Memory B cell (primary cell): ENCODE measurements at regions not wholly inside any gene's neighbourhood (a gene's known extent, or its start where the extent isn't known, plus 50 kb on each side); places are given as distances from the start of the nearest gene placed in this dataset.
A peak's percentile ranks its signal among the peaks of the same experiment; 100 is the strongest.

Source experiments
- ATAC-seq: fragments of 150-1000 bp; cut with Tn5 transposase; 2 replicates; pipeline ENCODE4 v1.10.0; 2021; ENCODE audit warnings: low read depth, mild to moderate bottlenecking, moderate library complexity
- DNase-seq, 2 donors: peaks; one replicate each; pipeline ENCODE4 v3.0.0; 2022; ENCODE audit warnings: low spot score in 2 of 2
- H3K27ac Mint-ChIP-seq: one replicate; pipeline ENCODE4 v1.8.0; 2022; ENCODE audit warnings: mild to moderate bottlenecking, moderate library complexity, mixed read lengths
- H3K27me3 Mint-ChIP-seq: one replicate; pipeline ENCODE4 v1.8.0; 2022; ENCODE audit warnings: mixed read lengths
- H3K36me3 Mint-ChIP-seq: one replicate; pipeline ENCODE4 v1.8.0; 2022; ENCODE audit warnings: mild to moderate bottlenecking, mixed read lengths
- H3K4me1 Mint-ChIP-seq: one replicate; pipeline ENCODE4 v1.8.0; 2022; ENCODE audit warnings: mixed read lengths
- H3K4me3 Mint-ChIP-seq: one replicate; pipeline ENCODE4 v1.8.0; 2022; ENCODE audit warnings: mild to moderate bottlenecking, moderate library complexity, mixed read lengths
- H3K9me3 Mint-ChIP-seq: one replicate; pipeline ENCODE4 v1.8.0; 2022; ENCODE audit warnings: mixed read lengths

GRCh38 chr14:89609500-89610100, 192.6 kb upstream of the FOXN3 start:
- Mint-ChIP-seq H3K27ac (no peak overlapping the region), H3K4me3 (no peak overlapping the region), H3K4me1 (peaks cover 25% of the 10 kb centered on the region), H3K36me3 (peaks cover 25% of the 10 kb centered on the region), H3K27me3 (no peaks in the 10 kb centered on the region), H3K9me3 (peaks cover 5% of the 10 kb centered on the region)
- DNase-seq (no peak), ATAC-seq (no peak)

DNA sequence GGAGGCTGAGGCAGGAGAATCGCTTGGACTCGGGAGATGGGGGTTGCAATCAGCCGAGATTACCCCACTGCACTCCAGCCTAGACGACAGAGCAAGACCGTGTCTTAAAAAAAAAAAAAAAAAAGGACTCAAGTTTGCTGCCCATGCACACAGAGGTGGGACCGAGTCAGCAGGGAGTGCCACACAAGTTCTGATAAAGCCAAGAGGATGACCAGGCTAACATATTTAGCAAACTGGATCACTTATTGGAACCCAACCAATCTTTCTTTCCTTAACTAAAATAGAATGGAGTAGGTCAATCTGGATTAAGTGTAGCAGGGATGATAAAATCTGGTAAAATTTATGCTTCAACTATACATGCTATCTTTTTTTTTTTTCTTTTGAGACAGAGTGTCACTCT, 190.4 kb upstream of the FOXN3 start:
- H3K36me3 Mint-ChIP-seq, result peaks cover 33% of the 10 kb centered on the region
- ATAC-seq (no peak), DNase-seq (no peak)
- H3K9me3 Mint-ChIP-seq, result peaks cover 7% of the 10 kb centered on the region
- peaks cover 22% of the 10 kb centered on the region for H3K4me1 Mint-ChIP-seq
- H3K4me3 Mint-ChIP-seq, result no peak overlapping the region
- no peaks in the 10 kb centered on the region for H3K27me3 Mint-ChIP-seq
- H3K27ac Mint-ChIP-seq, result no peak overlapping the region

DNA sequence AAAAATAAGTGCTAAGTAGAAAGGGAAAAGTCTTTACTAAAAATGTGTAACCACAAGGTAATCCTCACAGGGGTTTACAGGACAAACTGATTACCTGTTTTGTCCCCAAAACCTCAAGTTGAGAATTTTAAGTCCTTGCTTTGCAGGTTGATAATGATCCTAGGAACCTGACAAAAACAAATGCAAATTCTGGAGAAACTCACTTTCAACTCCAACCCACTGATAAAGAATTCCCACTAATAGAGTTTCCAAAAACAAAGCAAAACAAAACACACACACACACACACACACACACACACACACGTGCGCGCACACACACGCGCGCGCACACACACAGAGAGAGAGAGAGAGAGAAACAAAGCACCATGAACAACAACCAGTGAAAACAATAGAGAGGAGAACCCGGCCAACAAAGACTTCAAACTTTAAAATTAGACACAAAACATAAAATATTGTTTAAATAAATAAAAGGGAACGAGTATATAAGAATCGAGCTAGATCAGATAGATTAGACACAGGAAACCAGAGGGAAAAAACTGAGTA, 187.0 kb upstream of the FOXN3 start:
- Mint-ChIP-seq H3K27ac (no peak overlapping the region), H3K9me3 (peaks cover 12% of the 10 kb centered on the region), H3K4me1 (peaks cover 14% of the 10 kb centered on the region), H3K4me3 (no peak overlapping the region), H3K27me3 (no peaks in the 10 kb centered on the region), H3K36me3 (peaks cover 41% of the 10 kb centered on the region)
- no peak for DNase-seq
- ATAC-seq, result no peak

- H3K9me3 Mint-ChIP-seq, result peaks cover 20% of the 10 kb centered on the region
- ATAC-seq (no peak), DNase-seq (no peak)
- H3K27me3 Mint-ChIP-seq, result no peaks in the 10 kb centered on the region
- H3K36me3 Mint-ChIP-seq, result peaks cover 45% of the 10 kb centered on the region
- H3K4me1 Mint-ChIP-seq, result peaks cover 8% of the 10 kb centered on the region
- no peak overlapping the region for H3K27ac Mint-ChIP-seq
- no peak overlapping the region for H3K4me3 Mint-ChIP-seq
Measured at GRCh38 chr14:89600950-89601826, 184.2 kb upstream of the FOXN3 start.

GRCh38 chr14:89600029-89600428, 183.0 kb upstream of the FOXN3 start:
- peaks cover 17% of the 10 kb centered on the region for H3K9me3 Mint-ChIP-seq
- H3K4me1 Mint-ChIP-seq, result peaks cover 8% of the 10 kb centered on the region
- no peak overlapping the region for H3K4me3 Mint-ChIP-seq
- no peak for DNase-seq
- no peak overlapping the region for H3K27ac Mint-ChIP-seq
- no peak for ATAC-seq
- no peaks in the 10 kb centered on the region for H3K27me3 Mint-ChIP-seq
- H3K36me3 Mint-ChIP-seq, result peaks cover 42% of the 10 kb centered on the region

- no peak for DNase-seq
- Mint-ChIP-seq H3K4me3 (no peak overlapping the region), H3K4me1 (peaks cover 2% of the 10 kb centered on the region), H3K27me3 (no peaks in the 10 kb centered on the region), H3K9me3 (peaks cover 13% of the 10 kb centered on the region), H3K27ac (no peak overlapping the region), H3K36me3 (peaks cover 37% of the 10 kb centered on the region)
- no peak for ATAC-seq
Measured at GRCh38 chr14:89598548-89599186, 181.6 kb upstream of the FOXN3 start.

DNA sequence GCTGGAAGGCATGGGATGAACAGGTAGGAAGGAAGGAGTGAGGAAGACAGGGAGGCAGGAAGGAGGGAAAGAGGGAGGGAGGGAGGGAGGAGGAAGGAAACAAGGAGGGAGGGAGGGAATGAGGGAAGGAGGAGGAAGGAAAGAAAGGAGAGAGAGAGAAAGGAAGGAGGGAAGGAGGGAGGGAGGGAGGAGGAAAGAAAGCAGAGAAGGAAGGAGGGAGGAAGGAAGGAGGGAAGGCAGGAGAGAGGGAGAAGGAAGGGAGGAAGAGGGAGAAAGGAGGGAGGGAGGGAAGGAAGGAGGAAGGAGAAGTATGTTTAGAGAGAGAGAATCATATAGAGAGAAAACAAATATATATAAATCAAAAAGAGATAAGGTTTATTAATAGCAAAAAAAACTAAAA, 175.9 kb upstream of the FOXN3 start:
- DNase-seq (no peak), ATAC-seq (no peak)
- H3K9me3 Mint-ChIP-seq, result peaks cover 19% of the 10 kb centered on the region
- H3K27ac Mint-ChIP-seq, result peak overlapping the region; percentile 15
- H3K36me3 Mint-ChIP-seq, result peaks cover 33% of the 10 kb centered on the region
- H3K27me3 Mint-ChIP-seq, result no peaks in the 10 kb centered on the region
- no peak overlapping the region for H3K4me3 Mint-ChIP-seq
- peaks cover 25% of the 10 kb centered on the region for H3K4me1 Mint-ChIP-seq

DNA sequence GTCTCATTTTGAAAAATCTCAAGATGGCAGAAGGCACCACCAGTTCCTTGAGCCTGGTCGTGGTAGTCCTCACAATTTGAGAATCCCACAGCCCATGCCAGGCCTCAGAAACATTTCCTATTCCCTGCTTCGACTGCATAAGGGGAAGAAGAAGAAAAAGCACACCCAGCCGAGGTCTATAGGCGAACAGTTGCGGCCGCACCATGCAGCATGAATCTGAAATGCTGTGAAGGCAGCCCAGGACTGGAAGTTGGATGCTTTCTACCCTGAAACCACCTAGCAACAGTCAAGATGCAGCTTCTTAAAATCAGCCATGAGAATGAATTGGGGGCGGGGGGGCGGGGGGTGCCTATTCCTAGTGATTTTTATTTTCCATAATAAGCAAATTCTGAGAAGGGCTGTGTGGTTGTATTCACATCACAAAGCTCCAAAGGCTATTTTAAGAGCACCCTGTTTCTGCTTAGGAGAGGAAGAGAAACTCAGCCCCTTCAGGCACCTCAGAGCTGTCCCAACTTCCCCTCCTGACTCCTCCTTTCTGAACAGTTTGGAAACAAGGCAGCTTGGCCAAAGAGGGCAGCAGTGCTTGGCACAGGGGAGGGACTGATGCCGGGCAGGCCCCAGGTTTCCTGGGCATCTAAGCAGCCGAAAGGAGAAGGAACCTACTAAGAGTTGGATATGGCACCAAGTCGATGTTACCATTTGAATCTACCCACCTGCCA, 172.5 kb upstream of the FOXN3 start:
- peak overlapping the region; percentile 39 for H3K4me3 Mint-ChIP-seq
- no peaks in the 10 kb centered on the region for H3K27me3 Mint-ChIP-seq
- DNase-seq (peak; percentile 14 to 22), ATAC-seq (peak; percentile 90)
- peaks cover 31% of the 10 kb centered on the region for H3K4me1 Mint-ChIP-seq
- peak overlapping the region; percentile 77 for H3K27ac Mint-ChIP-seq
- peaks cover 11% of the 10 kb centered on the region for H3K9me3 Mint-ChIP-seq
- H3K36me3 Mint-ChIP-seq, result peaks cover 25% of the 10 kb centered on the region

GRCh38 chr14:89588840-89589296, 171.8 kb upstream of the FOXN3 start:
- H3K27me3 Mint-ChIP-seq, result no peaks in the 10 kb centered on the region
- DNase-seq (no peak), ATAC-seq (no peak)
- H3K36me3 Mint-ChIP-seq, result peaks cover 23% of the 10 kb centered on the region
- peak overlapping the region; percentile 77 for H3K27ac Mint-ChIP-seq
- peaks cover 31% of the 10 kb centered on the region for H3K4me1 Mint-ChIP-seq
- H3K9me3 Mint-ChIP-seq, result peaks cover 11% of the 10 kb centered on the region
- H3K4me3 Mint-ChIP-seq, result peak overlapping the region; percentile 36

GRCh38 chr14:89588016-89588415, 171.0 kb upstream of the FOXN3 start:
- no peak overlapping the region for H3K4me3 Mint-ChIP-seq
- DNase-seq (no peak), ATAC-seq (no peak)
- peaks cover 31% of the 10 kb centered on the region for H3K4me1 Mint-ChIP-seq
- peak overlapping the region; percentile 77 for H3K27ac Mint-ChIP-seq
- H3K9me3 Mint-ChIP-seq, result peaks cover 11% of the 10 kb centered on the region
- H3K27me3 Mint-ChIP-seq, result no peaks in the 10 kb centered on the region
- H3K36me3 Mint-ChIP-seq, result peaks cover 25% of the 10 kb centered on the region

GRCh38 chr14:89587136-89587420, 170.0 kb upstream of the FOXN3 start:
- no peak overlapping the region for H3K27ac Mint-ChIP-seq
- H3K4me3 Mint-ChIP-seq, result no peak overlapping the region
- ATAC-seq, result no peak
- peaks cover 28% of the 10 kb centered on the region for H3K4me1 Mint-ChIP-seq
- H3K27me3 Mint-ChIP-seq, result no peaks in the 10 kb centered on the region
- peaks cover 24% of the 10 kb centered on the region for H3K36me3 Mint-ChIP-seq
- DNase-seq, result no peak
- peaks cover 7% of the 10 kb centered on the region for H3K9me3 Mint-ChIP-seq

DNA sequence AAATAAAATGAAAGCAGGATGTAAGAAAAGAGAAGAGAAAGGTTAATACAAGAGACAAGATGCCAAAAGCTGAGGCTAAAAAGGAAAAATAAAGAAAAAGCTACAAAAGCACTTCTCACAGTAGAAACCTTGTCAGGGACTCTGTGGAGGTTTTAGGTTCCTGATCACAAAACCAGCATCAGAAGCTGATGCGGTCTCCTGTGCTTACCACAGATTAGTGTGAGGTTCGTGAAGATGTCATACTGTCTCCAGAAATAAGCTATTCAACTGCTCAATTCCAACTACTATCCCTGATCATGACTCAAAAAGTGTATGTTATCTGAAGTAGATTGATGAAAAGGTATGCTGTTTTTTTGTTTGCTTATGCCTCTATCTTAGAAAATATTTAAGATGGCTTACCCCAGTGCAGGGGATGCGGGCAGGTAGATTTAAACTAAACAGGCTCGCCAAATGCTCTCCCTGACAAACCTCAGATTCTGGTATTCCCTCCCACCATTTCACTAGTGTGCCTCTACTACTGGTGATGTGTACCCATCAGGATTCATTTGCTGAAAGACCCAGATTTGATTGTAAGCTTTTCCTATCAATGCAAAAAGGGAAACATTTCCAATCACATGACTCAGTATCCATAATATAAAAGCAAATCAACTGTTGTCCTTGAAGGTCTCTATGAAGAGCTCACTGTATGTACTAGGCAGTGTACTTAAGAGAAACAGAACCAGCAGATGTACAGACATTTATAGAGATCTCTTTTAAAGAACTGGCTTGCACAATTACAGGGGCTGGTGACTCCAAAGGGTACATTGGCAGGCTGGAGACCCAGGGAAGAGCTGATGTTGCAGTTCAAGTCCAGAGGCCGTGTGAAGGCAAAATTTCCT, 169.5 kb upstream of the FOXN3 start:
- H3K27me3 Mint-ChIP-seq, result no peaks in the 10 kb centered on the region
- no peak for DNase-seq
- peaks cover 20% of the 10 kb centered on the region for H3K36me3 Mint-ChIP-seq
- no peak for ATAC-seq
- no peak overlapping the region for H3K4me3 Mint-ChIP-seq
- peaks cover 2% of the 10 kb centered on the region for H3K9me3 Mint-ChIP-seq
- peaks cover 29% of the 10 kb centered on the region for H3K4me1 Mint-ChIP-seq
- H3K27ac Mint-ChIP-seq, result no peak overlapping the region

- ATAC-seq (no peak), DNase-seq (no peak)
- H3K27me3 Mint-ChIP-seq, result no peaks in the 10 kb centered on the region
- H3K27ac Mint-ChIP-seq, result peak overlapping the region; percentile 23
- H3K9me3 Mint-ChIP-seq, result no peaks in the 10 kb centered on the region
- peaks cover 20% of the 10 kb centered on the region for H3K4me1 Mint-ChIP-seq
- peaks cover 20% of the 10 kb centered on the region for H3K36me3 Mint-ChIP-seq
- H3K4me3 Mint-ChIP-seq, result no peak overlapping the region
Measured at GRCh38 chr14:89578156-89578555, 161.1 kb upstream of the FOXN3 start.
